HG03354 (cell line): ENCODE measurements at regions not wholly inside any gene's neighbourhood (a gene's known extent, or its start where the extent isn't known, plus 50 kb on each side); places are given as distances from the start of the nearest gene placed in this dataset.

Experiments
- ATAC-seq: cut with Tn5 transposase; IDR thresholded peaks from one replicate; pipeline ENCODE4 v1.9.1; 2021; ENCODE audit warnings: mild to moderate bottlenecking; ENCODE audit not compliant: unreplicated experiment, poor library complexity, severe bottlenecking

DNA sequence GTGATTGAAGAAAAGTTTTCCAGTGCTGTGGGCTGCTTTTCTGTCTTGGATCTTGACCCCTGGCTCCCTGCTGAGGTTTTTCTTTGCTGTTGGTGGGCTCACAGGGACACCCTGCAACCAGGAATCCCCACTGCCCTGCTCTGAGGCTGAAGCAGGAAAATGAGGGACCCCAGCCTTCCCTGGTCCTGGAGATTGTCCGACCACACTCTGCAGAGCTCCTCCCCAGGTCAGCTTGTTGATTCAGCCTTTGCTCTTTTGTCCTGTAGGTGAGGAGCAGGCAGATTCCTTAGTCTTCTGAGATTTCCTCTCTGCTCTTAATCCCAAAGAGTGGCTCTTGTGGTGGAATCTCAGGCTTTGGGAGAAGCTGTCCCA, 194.5 kb downstream of the RPLP1 start:
- no peak for ATAC-seq

GRCh38 chr15:69648212-69648611, 195.6 kb downstream of the RPLP1 start:
- ATAC-seq, result no peak

GRCh38 chr15:69648775-69649735, 196.4 kb downstream of the RPLP1 start:
- no peak for ATAC-seq

DNA sequence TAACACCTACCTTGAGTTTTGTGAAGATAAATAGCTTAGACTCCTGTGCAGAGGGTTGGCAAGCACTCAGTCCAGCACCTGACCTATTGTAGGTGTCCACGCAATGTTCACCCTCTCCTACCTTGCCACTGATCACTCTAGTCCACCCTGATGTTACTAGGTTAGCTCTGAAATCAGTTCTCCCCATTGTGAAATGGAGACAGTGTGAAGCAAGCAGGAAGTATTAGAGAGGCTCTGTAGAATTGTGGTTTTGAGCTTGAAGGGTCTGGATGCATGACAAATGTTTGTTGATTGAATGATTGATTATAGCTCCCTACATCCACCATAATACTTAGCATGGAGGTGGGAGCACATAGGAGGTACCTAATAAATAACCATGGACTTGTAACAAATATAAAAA, 199.7 kb downstream of the RPLP1 start:
- no peak for ATAC-seq

DNA sequence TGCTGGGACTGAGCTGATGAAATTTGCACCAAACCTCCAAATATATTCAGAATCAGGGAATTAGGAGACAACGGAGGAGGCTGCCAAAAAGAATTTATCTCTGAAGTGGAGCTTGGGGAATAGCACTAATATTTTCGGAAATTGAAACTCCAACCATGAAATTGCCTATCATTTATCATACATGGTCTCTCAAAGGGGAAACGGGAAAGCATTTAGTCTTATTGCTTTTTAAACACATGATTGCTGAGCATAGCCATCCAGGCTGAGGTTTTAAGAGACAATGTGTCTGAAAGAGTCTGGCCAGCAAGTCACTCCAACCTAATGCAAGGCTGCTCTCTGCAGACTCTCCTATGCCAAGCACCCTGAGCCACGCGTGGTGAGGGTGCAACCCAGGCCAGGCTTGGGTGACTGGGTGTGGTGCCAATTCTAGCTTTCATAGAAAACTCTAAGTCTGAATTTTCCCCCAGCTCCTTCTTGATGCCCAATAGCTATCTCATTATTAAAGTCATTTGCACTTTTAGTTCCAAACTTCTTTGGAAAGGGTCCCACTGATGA, 200.2 kb downstream of the RPLP1 start:
- no peak for ATAC-seq

GRCh38 chr15:69653306-69653705, 200.7 kb downstream of the RPLP1 start:
- no peak for ATAC-seq

DNA sequence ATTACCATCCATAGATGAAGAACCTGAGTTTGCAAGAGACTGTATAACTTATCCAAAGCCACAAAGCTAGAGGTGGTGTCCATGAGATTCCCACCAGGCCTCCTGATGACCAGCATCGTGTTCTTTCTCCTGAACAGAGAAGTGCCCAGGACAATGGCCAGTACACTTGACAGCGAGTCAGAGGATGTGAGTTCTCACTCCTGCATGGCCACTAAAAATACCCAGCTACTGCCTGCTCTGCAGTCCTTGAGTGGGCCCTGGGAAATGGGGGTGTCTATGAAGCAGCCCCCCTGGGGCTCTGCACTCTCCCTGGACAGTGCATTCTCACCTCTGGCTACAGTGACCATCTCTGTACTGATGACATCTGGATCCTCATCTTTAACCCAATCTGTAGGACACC, 201.2 kb downstream of the RPLP1 start:
- no peak for ATAC-seq

GRCh38 chr15:69656271-69657030, 203.8 kb downstream of the RPLP1 start:
- no peak for ATAC-seq

DNA sequence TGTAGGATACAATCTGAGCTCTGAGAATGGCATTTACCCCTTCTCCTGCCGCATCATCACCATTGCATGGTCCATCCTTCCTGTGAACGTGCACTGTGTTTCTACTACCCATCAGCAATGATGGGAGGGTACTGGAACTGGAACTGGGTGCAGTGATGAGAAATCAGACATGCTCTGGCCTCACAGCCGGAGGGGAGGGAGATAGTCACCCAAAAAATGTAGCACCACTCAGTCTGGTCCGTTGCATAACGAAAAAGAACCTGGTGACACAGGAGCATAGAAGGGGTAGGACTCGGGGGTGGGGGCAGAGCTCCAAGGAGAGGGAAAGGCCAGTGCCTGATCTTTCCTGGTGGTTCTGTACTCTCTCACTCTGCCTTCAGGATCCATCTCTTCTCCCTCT, 205.0 kb downstream of the RPLP1 start:
- ATAC-seq, result no peak

- no peak for ATAC-seq
Measured at GRCh38 chr15:69658411-69658945, 205.9 kb downstream of the RPLP1 start.

GRCh38 chr15:69659454-69660050, 206.9 kb downstream of the RPLP1 start:
- ATAC-seq, result no peak

DNA sequence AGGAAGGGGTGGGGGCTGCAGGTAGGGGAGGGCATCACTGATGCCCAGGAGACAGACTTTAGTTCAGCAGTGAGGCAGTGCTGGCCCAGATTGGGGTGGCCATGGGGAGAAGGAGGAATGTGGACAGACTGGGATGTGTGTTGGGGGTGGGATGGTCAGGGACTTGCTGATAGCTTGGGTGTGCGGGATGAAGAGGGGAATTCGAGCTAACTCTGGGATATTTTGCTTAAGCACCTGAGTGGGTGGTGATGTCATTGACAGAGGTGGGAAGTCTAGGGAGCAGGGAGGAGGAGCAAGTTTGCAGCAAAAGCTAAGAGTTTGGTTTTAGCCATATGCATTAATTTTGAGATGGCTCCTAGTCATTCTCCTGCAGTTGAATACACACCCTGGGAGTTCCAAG, 207.5 kb downstream of the RPLP1 start:
- ATAC-seq, result no peak

- ATAC-seq, result no peak
Measured at GRCh38 chr15:69660658-69661405, 208.2 kb downstream of the RPLP1 start.

DNA sequence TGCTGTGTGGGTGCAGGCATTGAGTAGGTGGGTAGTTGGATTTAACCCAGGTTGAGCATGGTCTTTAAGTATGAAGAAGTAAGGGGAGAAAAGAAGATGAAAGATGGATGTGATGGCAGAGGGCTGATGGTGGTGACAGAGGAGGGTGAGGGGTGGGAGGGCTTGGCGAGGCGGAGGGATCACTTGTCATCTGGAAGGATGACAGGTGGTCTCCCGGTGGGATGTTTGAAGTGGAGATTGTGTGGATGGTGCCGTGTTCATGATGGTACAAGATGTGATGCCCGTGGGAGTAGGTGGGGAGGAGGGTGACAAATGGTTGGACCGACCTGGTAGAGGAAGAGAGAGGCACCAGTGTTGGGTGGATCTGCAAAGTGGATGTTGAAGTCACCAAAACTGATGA, 208.8 kb downstream of the RPLP1 start:
- ATAC-seq, result no peak

DNA sequence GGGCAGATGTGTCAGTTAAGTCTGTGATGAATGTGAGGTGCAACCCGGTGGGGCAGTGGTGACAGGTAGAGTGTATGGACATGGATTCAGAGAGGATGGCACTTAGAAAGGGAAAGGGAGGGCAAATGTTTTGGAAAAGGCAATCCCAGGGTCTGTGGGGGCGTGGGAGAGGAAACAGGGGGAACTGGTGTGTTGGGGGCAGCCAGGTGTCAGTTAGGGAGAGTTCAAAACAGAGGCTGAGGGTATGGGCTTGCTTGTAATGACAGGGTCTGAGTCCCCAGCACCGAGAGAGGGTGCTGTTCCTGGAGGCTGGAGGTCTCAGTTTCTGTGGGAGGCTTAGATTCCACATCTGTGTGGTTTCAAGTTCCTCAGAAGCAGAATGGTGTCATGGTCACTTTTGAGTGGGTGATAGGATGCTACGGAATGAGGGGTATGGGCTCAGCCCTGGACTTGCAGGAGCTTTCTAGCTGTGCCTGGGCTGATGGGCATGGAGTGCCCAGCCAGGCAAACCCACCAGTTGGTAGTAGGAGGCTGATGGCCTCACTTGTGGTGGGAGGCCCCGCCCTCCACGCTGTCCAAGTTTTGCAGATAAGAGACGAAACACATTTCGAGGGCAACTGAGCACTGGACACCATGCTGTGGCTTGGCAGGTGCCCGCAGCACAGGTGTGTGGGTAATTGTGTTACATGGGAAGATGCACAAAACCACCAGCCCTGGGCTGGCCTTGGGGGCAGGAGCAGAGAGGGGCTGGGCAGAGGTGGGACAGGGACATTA, 209.4 kb downstream of the RPLP1 start:
- no peak for ATAC-seq

GRCh38 chr15:69662645-69663000, 210.0 kb downstream of the RPLP1 start:
- ATAC-seq, result no peak

- no peak for ATAC-seq
Measured at GRCh38 chr15:69663441-69663840, 210.8 kb downstream of the RPLP1 start.

- ATAC-seq, result no peak
Measured at GRCh38 chr15:69663982-69664381, 211.4 kb downstream of the RPLP1 start.
